Loucy (cell line): ENCODE measurements at regions not wholly inside any gene's neighbourhood (a gene's known extent, or its start where the extent isn't known, plus 50 kb on each side); places are given as distances from the start of the nearest gene placed in this dataset.

Experiments
- H2AFZ ChIP-seq: fragments of 200-600 bp; sonication (generic); 2 replicates; pipeline ENCODE4 v1.6.0; 2016; ENCODE audit warnings: antibody characterized with exemption, mild to moderate bottlenecking, low read length, moderate library complexity
- H3F3A ChIP-seq: fragments of 200-600 bp; 2 replicates; pipeline ENCODE4 v1.6.0; 2016; ENCODE audit warnings: antibody characterized with exemption, low read depth, mild to moderate bottlenecking
- H3K27me3 ChIP-seq: fragments of 200-600 bp; sonication (generic); 2 replicates; pipeline ENCODE4 v1.6.1; 2014; ENCODE audit warnings: low read length, mild to moderate bottlenecking; ENCODE audit not compliant: insufficient read depth, poor library complexity, severe bottlenecking
- H3K36me3 ChIP-seq: fragments of 200-600 bp; sonication (generic); 2 replicates; pipeline ENCODE4 v1.6.1; 2016; ENCODE audit warnings: low read length; ENCODE audit not compliant: insufficient read depth
- H3K4me1 ChIP-seq: fragments of 200-600 bp; sonication (generic); 2 replicates; pipeline ENCODE4 v1.5.1; 2014; ENCODE audit warnings: low read length, mild to moderate bottlenecking; ENCODE audit not compliant: insufficient read depth, poor library complexity, severe bottlenecking
- H3K4me2 ChIP-seq: fragments of 200-600 bp; sonication (generic); 2 replicates; pipeline ENCODE4 v1.6.0; 2014; ENCODE audit warnings: antibody characterized with exemption, low read length, low read depth, mild to moderate bottlenecking; ENCODE audit not compliant: poor library complexity, severe bottlenecking
- H3K4me3 ChIP-seq: fragments of 200-600 bp; sonication (generic); 2 replicates; pipeline ENCODE4 v1.5.1; 2014; ENCODE audit warnings: low read length, mild to moderate bottlenecking, mixed read lengths; ENCODE audit not compliant: poor library complexity, severe bottlenecking
- H3K79me2 ChIP-seq: fragments of 200-600 bp; sonication (generic); 2 replicates; pipeline ENCODE4 v1.6.1; 2014; ENCODE audit warnings: low read length; ENCODE audit not compliant: insufficient read depth
- H3K9ac ChIP-seq: fragments of 200-600 bp; sonication (generic); 2 replicates; pipeline ENCODE4 v1.6.0; 2014; ENCODE audit warnings: mild to moderate bottlenecking, low read depth, low read length, moderate library complexity; ENCODE audit not compliant: poor library complexity, severe bottlenecking
- H3K9me2 ChIP-seq: fragments of 200-600 bp; sonication (generic); replicated peaks from 2 replicates; pipeline ENCODE4 v1.6.1; 2016; ENCODE audit warnings: low read depth, low read length, mixed read lengths
- H3K9me3 ChIP-seq: fragments of 200-600 bp; sonication (generic); 2 replicates; pipeline ENCODE4 v1.6.1; 2014; ENCODE audit warnings: mild to moderate bottlenecking, antibody characterized with exemption, low read length, low read depth; ENCODE audit not compliant: insufficient read depth
- H4K20me1 ChIP-seq: fragments of 200-600 bp; sonication (generic); 2 replicates; pipeline ENCODE4 v1.6.0; 2014; ENCODE audit warnings: antibody characterized with exemption, low read length, mild to moderate bottlenecking; ENCODE audit not compliant: insufficient read depth, poor library complexity, severe bottlenecking
- EZH2phosphoT487 ChIP-seq: fragments of 200-600 bp; IDR thresholded peaks from 2 replicates; pipeline ENCODE4 v1.6.1; 2018; ENCODE audit warnings: antibody characterized with exemption, mild to moderate bottlenecking, moderate library complexity, borderline replicate concordance
- TF ChIP-seq, protein P1 (sequence below): fragments of 200-600 bp; sonication (generic); conservative IDR thresholded peaks from 2 replicates; pipeline ENCODE4 v1.5.1; 2014; ENCODE audit warnings: mild to moderate bottlenecking, antibody characterized with exemption, low read length

DNA sequence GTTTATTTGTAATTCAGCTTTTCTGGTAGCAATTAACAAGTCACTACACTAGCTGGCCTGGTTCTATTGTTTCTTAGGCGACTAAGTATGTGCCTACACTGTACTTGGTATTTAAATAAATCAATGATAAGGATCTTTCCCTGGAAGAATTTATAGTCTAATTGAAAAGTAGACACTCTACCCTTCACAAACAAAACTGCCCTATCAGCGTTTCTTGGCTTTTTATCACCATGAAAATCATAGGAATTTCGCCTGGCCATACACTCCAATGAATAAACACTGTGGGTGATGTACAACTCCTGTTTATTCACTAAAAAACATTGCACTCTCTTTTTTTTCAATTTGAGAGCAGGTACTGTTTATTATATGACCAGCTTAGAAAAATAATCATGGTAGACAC lies 702.9 kb upstream of the ADGRL2 start:
- TF ChIP-seq, protein P1, sequence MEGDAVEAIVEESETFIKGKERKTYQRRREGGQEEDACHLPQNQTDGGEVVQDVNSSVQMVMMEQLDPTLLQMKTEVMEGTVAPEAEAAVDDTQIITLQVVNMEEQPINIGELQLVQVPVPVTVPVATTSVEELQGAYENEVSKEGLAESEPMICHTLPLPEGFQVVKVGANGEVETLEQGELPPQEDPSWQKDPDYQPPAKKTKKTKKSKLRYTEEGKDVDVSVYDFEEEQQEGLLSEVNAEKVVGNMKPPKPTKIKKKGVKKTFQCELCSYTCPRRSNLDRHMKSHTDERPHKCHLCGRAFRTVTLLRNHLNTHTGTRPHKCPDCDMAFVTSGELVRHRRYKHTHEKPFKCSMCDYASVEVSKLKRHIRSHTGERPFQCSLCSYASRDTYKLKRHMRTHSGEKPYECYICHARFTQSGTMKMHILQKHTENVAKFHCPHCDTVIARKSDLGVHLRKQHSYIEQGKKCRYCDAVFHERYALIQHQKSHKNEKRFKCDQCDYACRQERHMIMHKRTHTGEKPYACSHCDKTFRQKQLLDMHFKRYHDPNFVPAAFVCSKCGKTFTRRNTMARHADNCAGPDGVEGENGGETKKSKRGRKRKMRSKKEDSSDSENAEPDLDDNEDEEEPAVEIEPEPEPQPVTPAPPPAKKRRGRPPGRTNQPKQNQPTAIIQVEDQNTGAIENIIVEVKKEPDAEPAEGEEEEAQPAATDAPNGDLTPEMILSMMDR: no peak
- no peak for TF ChIP-seq EZH2phosphoT487
- no peak overlapping the region for H2AFZ ChIP-seq

DNA sequence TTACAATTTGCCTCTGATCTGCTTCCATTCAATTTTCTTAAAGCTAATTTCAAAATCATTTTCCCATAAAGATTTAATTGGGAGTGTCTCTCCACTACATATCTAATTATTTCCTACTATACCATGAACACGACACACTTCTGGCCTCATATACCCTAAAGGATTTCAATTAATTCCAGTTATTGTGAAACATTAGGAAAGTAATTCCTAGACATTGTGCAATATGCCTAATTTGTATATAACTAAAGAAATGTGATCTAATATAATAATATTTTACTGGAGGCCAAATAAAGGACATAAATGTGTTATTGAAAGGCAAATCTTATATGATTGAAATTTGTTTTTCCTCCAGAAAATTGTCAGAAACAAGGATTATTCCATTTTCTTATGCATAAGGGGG lies 727.2 kb upstream of the ADGRL2 start:
- no peak overlapping the region for H2AFZ ChIP-seq
- no peak overlapping the region for H3K4me3 ChIP-seq
- TF ChIP-seq, protein P1: no peak
- no peak for TF ChIP-seq EZH2phosphoT487
- H3K9me3 ChIP-seq: no peaks in the 10 kb centered on the region
- H3K4me1 ChIP-seq: no peaks in the 10 kb centered on the region
- H3K79me2 ChIP-seq: no peaks in the 10 kb centered on the region
- H3K27me3 ChIP-seq: no peaks in the 10 kb centered on the region
- no peaks in the 10 kb centered on the region for H4K20me1 ChIP-seq
- H3K36me3 ChIP-seq: no peaks in the 10 kb centered on the region
- no peaks in the 10 kb centered on the region for H3F3A ChIP-seq
- H3K9me2 ChIP-seq: no peaks in the 10 kb centered on the region
- H3K4me2 ChIP-seq: no peak overlapping the region
- no peak overlapping the region for H3K9ac ChIP-seq

More for the DNA sequence above, 702.9 kb upstream of the ADGRL2 start:
- Histone ChIP-seq H3K36me3 (no peaks in the 10 kb centered on the region), H3K9me2 (no peaks in the 10 kb centered on the region), H3K4me1 (no peaks in the 10 kb centered on the region), H3K9me3 (no peaks in the 10 kb centered on the region), H3K9ac (no peak overlapping the region), H3K4me2 (no peak overlapping the region), H3K79me2 (no peaks in the 10 kb centered on the region), H4K20me1 (no peaks in the 10 kb centered on the region), H3F3A (no peaks in the 10 kb centered on the region), H3K4me3 (no peak overlapping the region), H3K27me3 (no peaks in the 10 kb centered on the region)

DNA sequence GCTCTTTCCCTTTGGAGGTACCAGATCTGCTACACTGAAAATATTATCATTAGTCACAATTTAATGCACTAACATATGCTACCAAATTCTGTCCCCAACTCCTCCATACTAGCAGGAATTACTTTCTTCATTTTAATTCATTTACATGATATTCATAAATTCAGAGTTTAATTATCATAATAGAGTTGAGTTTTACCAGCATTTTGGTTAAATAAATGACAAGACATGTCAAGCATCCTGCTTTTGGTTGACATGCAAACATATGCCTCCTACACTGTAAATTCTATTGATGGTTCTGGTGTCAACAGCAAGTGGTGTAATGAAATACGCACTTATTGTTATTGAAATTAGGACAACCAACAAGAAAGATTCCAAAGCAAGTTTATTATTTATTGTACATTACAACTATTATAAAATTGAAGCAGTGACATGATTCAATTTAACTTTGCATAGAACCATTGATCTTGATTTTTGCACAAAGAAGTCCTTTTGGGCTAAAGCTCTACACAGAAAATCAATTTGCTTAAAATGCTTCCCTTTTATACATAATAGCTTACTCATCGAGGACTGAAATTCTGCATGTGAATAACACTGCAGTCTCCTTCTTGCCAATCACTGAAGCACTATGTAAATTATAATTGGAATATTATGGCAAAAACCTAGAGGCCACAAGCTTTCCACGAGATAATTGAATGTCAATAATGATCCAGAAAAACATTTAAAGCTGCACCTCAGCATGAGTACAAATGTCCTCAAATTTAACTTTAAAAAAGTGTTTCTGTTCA lies 728.6 kb upstream of the ADGRL2 start:
- no peak overlapping the region for H3K4me3 ChIP-seq
- no peaks in the 10 kb centered on the region for H3K9me3 ChIP-seq
- H4K20me1 ChIP-seq: no peaks in the 10 kb centered on the region
- no peaks in the 10 kb centered on the region for H3K9me2 ChIP-seq
- H3K4me2 ChIP-seq: no peak overlapping the region
- H2AFZ ChIP-seq: no peak overlapping the region
- no peaks in the 10 kb centered on the region for H3F3A ChIP-seq
- H3K36me3 ChIP-seq: no peaks in the 10 kb centered on the region
- H3K4me1 ChIP-seq: no peaks in the 10 kb centered on the region
- no peak overlapping the region for H3K9ac ChIP-seq
- H3K79me2 ChIP-seq: no peaks in the 10 kb centered on the region
- H3K27me3 ChIP-seq: no peaks in the 10 kb centered on the region
- TF ChIP-seq EZH2phosphoT487: no peak
- TF ChIP-seq, protein P1: no peak
